CD14-positive monocyte (primary cell): ENCODE measurements at regions not wholly inside any gene's neighbourhood (a gene's known extent, or its start where the extent isn't known, plus 50 kb on each side); places are given as distances from the start of the nearest gene placed in this dataset.

ENCODE experiments used
- DNase-seq, 3 donors: peaks; one replicate each; pipeline ENCODE4 v3.0.0-alpha.2; 2011 to 2022
- H2AFZ ChIP-seq: 2 replicates; pipeline ENCODE4 v1.6.0; 2012; ENCODE audit warnings: mild to moderate bottlenecking, low read depth, low read length, inconsistent platforms; ENCODE audit not compliant: insufficient read depth, poor library complexity, severe bottlenecking
- H3K27ac ChIP-seq, 2 donors: 1 replicate in 1 of 2; 2 replicates in 1 of 2; pipeline ENCODE4 v1.5.1; 2012 to 2013; ENCODE audit warnings: low read length in 2 of 2, control low read depth in 1 of 2, inconsistent platforms in 1 of 2, low read depth in 1 of 2, mild to moderate bottlenecking in 1 of 2
- H3K27me3 ChIP-seq, 2 donors: one replicate each; pipeline versions ENCODE4 v1.6.0 to v1.6.1; 2011 to 2013; ENCODE audit warnings: low read length in 2 of 2; ENCODE audit not compliant: control insufficient read depth in 2 of 2, insufficient read depth in 2 of 2
- H3K36me3 ChIP-seq, 2 donors: replicated peaks in 1 of 2; 1 replicate in 1 of 2; 2 replicates in 1 of 2; pipeline versions ENCODE4 v1.5.1 to v1.6.1; 2012 to 2013; ENCODE audit warnings: low read length in 2 of 2, control low read depth in 1 of 2, inconsistent platforms in 1 of 2, mild to moderate bottlenecking in 1 of 2; ENCODE audit not compliant: insufficient read depth in 2 of 2, control insufficient read depth in 1 of 2
- H3K4me1 ChIP-seq, 2 donors: 1 replicate in 1 of 2; 2 replicates in 1 of 2; pipeline versions ENCODE4 v1.5.1 to v1.6.1; 2012 to 2013; ENCODE audit warnings: low read length in 2 of 2, control low read depth in 1 of 2, inconsistent platforms in 1 of 2, mild to moderate bottlenecking in 1 of 2, moderate library complexity in 1 of 2; ENCODE audit not compliant: insufficient read depth in 2 of 2, control insufficient read depth in 1 of 2
- H3K4me2 ChIP-seq: replicated peaks from 2 replicates; pipeline ENCODE3; 2012; ENCODE audit warnings: low read length, moderate library complexity, mild to moderate bottlenecking; ENCODE audit not compliant: poor library complexity, severe bottlenecking; ENCODE audit errors: extremely low read depth
- H3K4me3 ChIP-seq, 3 experiments: fragments of 200-600 bp in 1 of 3; sonication (generic) in 1 of 3; replicated peaks in 1 of 3; 1 replicate in 2 of 3; 2 replicates in 1 of 3; pipeline ENCODE4 v1.5.1; 2011 to 2013; ENCODE audit warnings: low read length in 3 of 3, mild to moderate bottlenecking in 3 of 3, control low read depth in 2 of 3, low read depth in 2 of 3, inconsistent platforms in 1 of 3, moderate library complexity in 1 of 3
- H3K79me2 ChIP-seq: 2 replicates; pipeline ENCODE4 v1.6.0; 2012; ENCODE audit warnings: mild to moderate bottlenecking, control low read depth, inconsistent platforms, low read length, moderate library complexity; ENCODE audit not compliant: insufficient read depth
- H3K9ac ChIP-seq: 2 replicates; pipeline ENCODE4 v1.6.0; 2017; ENCODE audit warnings: low read length, mild to moderate bottlenecking; ENCODE audit not compliant: insufficient read depth, poor library complexity, severe bottlenecking
- H3K9me3 ChIP-seq, 2 donors: replicated peaks in 1 of 2; 1 replicate in 1 of 2; 2 replicates in 1 of 2; pipeline versions ENCODE4 v1.5.1 to v1.6.1; 2012 to 2013; ENCODE audit warnings: low read length in 2 of 2, control low read depth in 1 of 2; ENCODE audit not compliant: control insufficient read depth in 1 of 2, insufficient read depth in 1 of 2
- H4K20me1 ChIP-seq: 2 replicates; pipeline ENCODE4 v1.6.0; 2012; ENCODE audit warnings: mild to moderate bottlenecking, low read length, control low read depth, moderate library complexity; ENCODE audit not compliant: insufficient read depth
- H3K27ac Mint-ChIP-seq, 7 donors: one replicate each; pipeline ENCODE4 v1.8.0; 2020; ENCODE audit warnings: mild to moderate bottlenecking in 7 of 7, mixed read lengths in 7 of 7, moderate library complexity in 6 of 7, inconsistent platforms in 2 of 7
- H3K27me3 Mint-ChIP-seq, 3 donors: one replicate each; pipeline ENCODE4 v1.8.0; 2021 to 2022; ENCODE audit warnings: low read depth in 3 of 3, mild to moderate bottlenecking in 3 of 3, mixed read lengths in 3 of 3, moderate library complexity in 3 of 3, inconsistent platforms in 1 of 3
- H3K36me3 Mint-ChIP-seq, 2 donors: one replicate each; pipeline ENCODE4 v1.8.0; 2020; ENCODE audit warnings: mixed read lengths in 2 of 2, inconsistent platforms in 1 of 2, mild to moderate bottlenecking in 1 of 2
- H3K4me1 Mint-ChIP-seq: one replicate; pipeline ENCODE4 v1.8.0; 2020; ENCODE audit warnings: mild to moderate bottlenecking, mixed read lengths
- H3K4me3 Mint-ChIP-seq, 2 donors: one replicate each; pipeline ENCODE4 v1.8.0; 2020; ENCODE audit warnings: mild to moderate bottlenecking in 2 of 2, mixed read lengths in 2 of 2, moderate library complexity in 1 of 2
- H3K9me3 Mint-ChIP-seq, 7 donors: one replicate each; pipeline ENCODE4 v1.8.0; 2020 to 2022; ENCODE audit warnings: mixed read lengths in 7 of 7, mild to moderate bottlenecking in 6 of 7, moderate library complexity in 6 of 7, inconsistent platforms in 2 of 7
- WGBS: methylation state at CpG from one replicate; pipeline ENCODE4 v1.1.5; 2013; ENCODE audit warnings: missing lambda C conversion rate; ENCODE audit not compliant: insufficient coverage; 5-methylcytosine and 5-hydroxymethylcytosine counted together
- intact Hi-C, 2 donors: fragments of 100-400 bp; cut with micrococcal nuclease; formaldehyde crosslinking; loops; one replicate each; pipeline versions ENCODE4 v1.15.0 to v1.15.1; 2023
- TF ChIP-seq, protein P1 (sequence below): fragments of 200-600 bp; IDR thresholded peaks from one replicate; pipeline ENCODE4 v1.8.0; 2022; ENCODE audit warnings: antibody characterized with exemption, mild to moderate bottlenecking

DNA sequence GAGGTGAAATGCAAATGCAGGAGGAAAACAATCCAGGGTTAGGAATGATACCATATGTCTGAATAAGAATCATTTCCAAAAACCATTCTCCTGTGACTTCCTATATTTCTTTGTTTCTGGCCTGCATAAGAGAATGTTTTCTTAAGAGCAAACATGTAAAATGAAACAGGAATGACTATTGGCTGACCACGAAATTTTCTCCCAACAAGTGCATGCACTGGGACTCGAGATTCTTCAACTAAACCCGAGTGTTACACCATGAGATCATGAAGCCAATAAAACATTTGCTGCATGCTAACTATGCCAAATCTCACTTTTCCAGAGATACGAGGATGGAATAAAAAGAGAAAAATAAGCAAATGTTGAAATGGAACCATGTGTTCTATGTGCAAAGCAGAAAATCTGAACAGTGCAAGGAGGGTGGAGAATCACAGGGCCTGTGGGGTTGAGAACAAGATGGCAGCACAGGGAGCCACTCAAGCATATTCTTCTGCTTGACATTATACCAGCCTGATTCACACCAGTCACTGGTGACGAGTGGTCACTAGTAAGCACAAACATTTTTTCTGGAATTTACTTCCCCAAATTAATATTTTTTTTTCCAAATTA, 212.2 kb upstream of the FOXA2 start:
- intact Hi-C loops, result no loop called here
- H3K9ac ChIP-seq, result no peak overlapping the region
- H2AFZ ChIP-seq, result no peak overlapping the region
- no peak for DNase-seq
- no CpG with 5 or more reads among the region's 5 CpGs for WGBS
- H3K9me3 ChIP-seq, result no peaks in the 10 kb centered on the region
- Mint-ChIP-seq H3K27me3 (peaks cover 4 to 10% (median 6%) of the 10 kb centered on the region in 3 donors), H3K27ac (no peak overlapping the region), H3K36me3 (no peaks in the 10 kb centered on the region), H3K9me3 (peaks cover 0 to 2% (median 0%) of the 10 kb centered on the region in 7 donors), H3K4me3 (no peak overlapping the region), H3K4me1 (peaks cover 7% of the 10 kb centered on the region)
- TF ChIP-seq, protein P1, sequence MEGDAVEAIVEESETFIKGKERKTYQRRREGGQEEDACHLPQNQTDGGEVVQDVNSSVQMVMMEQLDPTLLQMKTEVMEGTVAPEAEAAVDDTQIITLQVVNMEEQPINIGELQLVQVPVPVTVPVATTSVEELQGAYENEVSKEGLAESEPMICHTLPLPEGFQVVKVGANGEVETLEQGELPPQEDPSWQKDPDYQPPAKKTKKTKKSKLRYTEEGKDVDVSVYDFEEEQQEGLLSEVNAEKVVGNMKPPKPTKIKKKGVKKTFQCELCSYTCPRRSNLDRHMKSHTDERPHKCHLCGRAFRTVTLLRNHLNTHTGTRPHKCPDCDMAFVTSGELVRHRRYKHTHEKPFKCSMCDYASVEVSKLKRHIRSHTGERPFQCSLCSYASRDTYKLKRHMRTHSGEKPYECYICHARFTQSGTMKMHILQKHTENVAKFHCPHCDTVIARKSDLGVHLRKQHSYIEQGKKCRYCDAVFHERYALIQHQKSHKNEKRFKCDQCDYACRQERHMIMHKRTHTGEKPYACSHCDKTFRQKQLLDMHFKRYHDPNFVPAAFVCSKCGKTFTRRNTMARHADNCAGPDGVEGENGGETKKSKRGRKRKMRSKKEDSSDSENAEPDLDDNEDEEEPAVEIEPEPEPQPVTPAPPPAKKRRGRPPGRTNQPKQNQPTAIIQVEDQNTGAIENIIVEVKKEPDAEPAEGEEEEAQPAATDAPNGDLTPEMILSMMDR, result no peak
- no peak overlapping the region for H3K4me3 ChIP-seq
- H3K27me3 ChIP-seq, result no peaks in the 10 kb centered on the region
- no peaks in the 10 kb centered on the region for H4K20me1 ChIP-seq
- no peaks in the 10 kb centered on the region for H3K36me3 ChIP-seq
- no peaks in the 10 kb centered on the region for H3K79me2 ChIP-seq
- H3K4me2 ChIP-seq, result no peak overlapping the region
- H3K27ac ChIP-seq, result no peak overlapping the region
- no peaks in the 10 kb centered on the region for H3K4me1 ChIP-seq

DNA sequence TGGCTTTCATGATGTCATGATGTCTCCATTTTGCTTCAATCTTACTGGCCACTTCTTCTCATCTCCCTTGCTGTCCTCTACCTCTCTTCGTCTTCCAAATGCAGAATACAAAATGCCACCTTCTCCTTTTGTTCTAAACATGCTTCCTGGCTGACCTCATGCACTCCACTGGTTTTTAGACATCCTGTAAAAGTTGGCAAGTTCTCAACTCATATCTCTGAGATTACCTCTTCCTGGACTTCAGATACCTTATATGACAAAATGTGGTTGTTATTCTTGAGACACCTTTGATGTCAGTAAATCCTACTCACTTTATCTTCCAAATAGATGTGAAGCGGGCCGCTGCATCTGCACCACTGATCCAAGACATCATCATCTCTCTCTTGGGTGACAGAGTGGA, 212.7 kb upstream of the FOXA2 start:
- TF ChIP-seq, protein P1, result no peak
- Histone ChIP-seq H3K4me3 (no peak overlapping the region), H3K9me3 (no peaks in the 10 kb centered on the region), H3K9ac (no peak overlapping the region), H4K20me1 (no peaks in the 10 kb centered on the region), H3K27ac (no peak overlapping the region), H2AFZ (no peak overlapping the region), H3K27me3 (no peaks in the 10 kb centered on the region), H3K79me2 (no peaks in the 10 kb centered on the region), H3K36me3 (no peaks in the 10 kb centered on the region), H3K4me2 (no peak overlapping the region), H3K4me1 (no peaks in the 10 kb centered on the region)
- peaks cover 0 to 2% (median 0%) of the 10 kb centered on the region in 7 donors for H3K9me3 Mint-ChIP-seq
- H3K4me1 Mint-ChIP-seq, result peaks cover 7% of the 10 kb centered on the region
- H3K36me3 Mint-ChIP-seq, result no peaks in the 10 kb centered on the region
- WGBS, result 60% methylated on average over 1 of the region's 3 CpGs
- no peak overlapping the region for H3K4me3 Mint-ChIP-seq
- DNase-seq, result no peak
- H3K27me3 Mint-ChIP-seq, result peaks cover 4 to 10% (median 6%) of the 10 kb centered on the region in 3 donors
- no peak overlapping the region for H3K27ac Mint-ChIP-seq
- intact Hi-C loops, result no loop called here
